ENCODE measurements at regions not wholly inside any gene's neighbourhood (a gene's known extent, or its start where the extent isn't known, plus 50 kb on each side); places are given as distances from the start of the nearest gene placed in this dataset.

DNA sequence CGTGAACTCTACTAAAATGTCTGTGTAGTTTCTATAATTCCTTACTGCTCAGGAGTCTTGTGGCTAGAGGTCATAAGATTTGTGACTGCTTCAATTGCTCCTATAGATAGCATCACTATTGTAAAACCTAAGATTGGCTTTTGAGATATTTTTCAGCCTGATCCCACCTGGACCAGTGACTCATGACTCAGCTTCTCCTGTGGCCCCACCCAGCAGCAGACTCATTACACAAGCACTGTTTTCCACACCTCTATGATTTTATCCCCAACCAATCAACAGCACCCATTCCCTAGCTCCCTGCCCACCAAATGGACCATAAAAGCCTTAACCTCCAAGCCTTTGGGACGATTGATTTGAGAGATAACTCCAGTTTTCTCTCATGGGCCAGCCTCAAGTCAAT is 1157.0 kb upstream of the INTU start:
- TF ChIP-seq ARNTL (CRISPR knock-in tag; IDR thresholded peaks at IDR 0.05; ENCODE audit: borderline replicate concordance, low read depth) (no peak), ZFP3 (CRISPR knock-in tag; IDR thresholded peaks at IDR 0.05) (no peak), PPARA (CRISPR knock-in tag; IDR thresholded peaks at IDR 0.05; ENCODE audit: borderline replicate concordance) (no peak), SNAI2 (CRISPR knock-in tag; IDR thresholded peaks at IDR 0.05) (no peak), CSDC2 (CRISPR knock-in tag; IDR thresholded peaks at IDR 0.05) (no peak), ZNF565 (CRISPR knock-in tag; conservative IDR thresholded peaks at IDR 0.05; ENCODE audit: low read depth) (no peak)
- TF ChIP-seq, protein P1, sequence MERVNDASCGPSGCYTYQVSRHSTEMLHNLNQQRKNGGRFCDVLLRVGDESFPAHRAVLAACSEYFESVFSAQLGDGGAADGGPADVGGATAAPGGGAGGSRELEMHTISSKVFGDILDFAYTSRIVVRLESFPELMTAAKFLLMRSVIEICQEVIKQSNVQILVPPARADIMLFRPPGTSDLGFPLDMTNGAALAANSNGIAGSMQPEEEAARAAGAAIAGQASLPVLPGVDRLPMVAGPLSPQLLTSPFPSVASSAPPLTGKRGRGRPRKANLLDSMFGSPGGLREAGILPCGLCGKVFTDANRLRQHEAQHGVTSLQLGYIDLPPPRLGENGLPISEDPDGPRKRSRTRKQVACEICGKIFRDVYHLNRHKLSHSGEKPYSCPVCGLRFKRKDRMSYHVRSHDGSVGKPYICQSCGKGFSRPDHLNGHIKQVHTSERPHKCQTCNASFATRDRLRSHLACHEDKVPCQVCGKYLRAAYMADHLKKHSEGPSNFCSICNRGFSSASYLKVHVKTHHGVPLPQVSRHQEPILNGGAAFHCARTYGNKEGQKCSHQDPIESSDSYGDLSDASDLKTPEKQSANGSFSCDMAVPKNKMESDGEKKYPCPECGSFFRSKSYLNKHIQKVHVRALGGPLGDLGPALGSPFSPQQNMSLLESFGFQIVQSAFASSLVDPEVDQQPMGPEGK (CRISPR knock-in tag; IDR thresholded peaks at IDR 0.05; ENCODE audit: borderline replicate concordance) = no peak
